H1 (cell line): ENCODE measurements at regions not wholly inside any gene's neighbourhood (a gene's known extent, or its start where the extent isn't known, plus 50 kb on each side); places are given as distances from the start of the nearest gene placed in this dataset.

Experiments
- CTCF ChIA-PET: fragments of 300-600 bp; sonication (Branson Sonifier 250); formaldehyde crosslinking; loops from one replicate; lab custom pipeline; 2021; ENCODE audit not compliant: partially characterized antibody; lab: Charles Lee
- POLR2A ChIA-PET: fragments of 300-600 bp; sonication (Branson Sonifier 250); formaldehyde crosslinking; loops from one replicate; lab custom pipeline; 2021; ENCODE audit warnings: inconsistent platforms; ENCODE audit not compliant: partially characterized antibody; lab: Charles Lee
- DNase-seq, 2 experiments: peaks; one replicate each; pipeline versions ENCODE4 v3.0.0 to v3.0.0-alpha.2; 2010 to 2022; ENCODE audit warnings: low spot score in 2 of 2, low read depth in 1 of 2, mixed read lengths in 1 of 2
- FAIRE-seq: peaks from 2 replicates; lab custom pipeline; 2011; peaks lifted over from hg19 to GRCh38; lab: Jason Lieb, UNC
- H2AFZ ChIP-seq: 2 replicates; pipeline ENCODE4 v1.8.1; 2012; ENCODE audit warnings: low read length, inconsistent platforms
- H2AK5ac ChIP-seq: 2 replicates; pipeline ENCODE4 v1.6.1; 2013; ENCODE audit warnings: low read depth, low read length
- H2BK120ac ChIP-seq: replicated peaks from 2 replicates; pipeline ENCODE3; 2013; ENCODE audit warnings: low read depth, low read length, inconsistent platforms
- H2BK12ac ChIP-seq: 2 replicates; pipeline ENCODE4 v1.6.1; 2013; ENCODE audit warnings: low read depth, low read length
- H2BK15ac ChIP-seq: 2 replicates; pipeline ENCODE4 v1.6.1; 2013; ENCODE audit warnings: low read length
- H2BK20ac ChIP-seq: 2 replicates; pipeline ENCODE4 v1.6.1; 2013; ENCODE audit warnings: low read length
- H2BK5ac ChIP-seq: 2 replicates; pipeline ENCODE4 v1.6.1; 2013; ENCODE audit warnings: low read depth, low read length
- H3K14ac ChIP-seq: 2 replicates; pipeline ENCODE4 v1.6.1; 2013; ENCODE audit warnings: inconsistent platforms; ENCODE audit not compliant: insufficient read length
- H3K18ac ChIP-seq: 2 replicates; pipeline ENCODE4 v1.6.1; 2013; ENCODE audit warnings: low read length; ENCODE audit errors: extremely low read depth
- H3K23ac ChIP-seq: 2 replicates; pipeline ENCODE4 v1.6.1; 2013; ENCODE audit warnings: inconsistent platforms; ENCODE audit not compliant: insufficient read length
- H3K23me2 ChIP-seq: 2 replicates; pipeline ENCODE4 v1.6.1; 2013; ENCODE audit warnings: low read depth, low read length
- H3K27ac ChIP-seq: 2 replicates; pipeline ENCODE4 v1.6.1; 2011; ENCODE audit warnings: low read depth, low read length, inconsistent platforms
- H3K27me3 ChIP-seq, 4 experiments: replicated peaks in 1 of 4; 1 replicate in 1 of 4; 2 replicates in 3 of 4; pipeline versions ENCODE4 v1.6.1 to v1.8.1; 2011 to 2013; ENCODE audit warnings: low read length in 3 of 4, mild to moderate bottlenecking in 3 of 4, inconsistent platforms in 2 of 4, mixed read lengths in 2 of 4, moderate library complexity in 1 of 4; ENCODE audit not compliant: control insufficient read depth in 3 of 4, insufficient read depth in 3 of 4; ENCODE audit errors: extremely low read depth in 1 of 4
- H3K36me3 ChIP-seq, 4 experiments: 2 replicates each; pipeline versions ENCODE4 v1.6.1 to v1.8.1; 2011 to 2013; ENCODE audit warnings: mild to moderate bottlenecking in 4 of 4, low read length in 3 of 4, moderate library complexity in 2 of 4, control low read depth in 1 of 4, inconsistent platforms in 1 of 4; ENCODE audit not compliant: insufficient read depth in 4 of 4, control insufficient read depth in 2 of 4
- H3K4ac ChIP-seq: replicated peaks from 2 replicates; pipeline ENCODE3; 2013; ENCODE audit warnings: low read length, low read depth, mixed read lengths, inconsistent platforms; ENCODE audit not compliant: insufficient read length
- H3K4me1 ChIP-seq, 4 experiments: replicated peaks in 1 of 4; 1 replicate in 1 of 4; 2 replicates in 3 of 4; pipeline versions ENCODE4 v1.6.1 to v1.8.1; 2011 to 2013; ENCODE audit warnings: low read length in 3 of 4, inconsistent platforms in 2 of 4, mixed read lengths in 1 of 4; ENCODE audit not compliant: insufficient read depth in 4 of 4, control insufficient read depth in 3 of 4
- H3K4me2 ChIP-seq, 2 experiments: 2 replicates each; pipeline versions ENCODE4 v1.6.1 to v1.8.1; 2011 to 2013; ENCODE audit warnings: low read depth in 2 of 2, low read length in 2 of 2, control low read depth in 1 of 2, inconsistent platforms in 1 of 2, mild to moderate bottlenecking in 1 of 2; ENCODE audit not compliant: insufficient read depth in 1 of 2
- H3K4me3 ChIP-seq, 4 experiments: fragments of 200-600, 300-600 bp in 1 of 4; sonication (generic), shearing (Covaris generic), sonication (Bioruptor Twin) in 1 of 4; 2 replicates each; pipeline versions ENCODE4 v1.5.1 to v1.8.1; 2011 to 2016; ENCODE audit warnings: low read length in 4 of 4, low read depth in 3 of 4, control low read depth in 2 of 4, inconsistent platforms in 2 of 4, mild to moderate bottlenecking in 2 of 4, mixed read lengths in 1 of 4, moderate library complexity in 1 of 4; ENCODE audit not compliant: insufficient read depth in 2 of 4; ENCODE audit errors: extremely low read depth in 1 of 4
- H3K56ac ChIP-seq: replicated peaks from 2 replicates; pipeline ENCODE3; 2013; ENCODE audit warnings: low read depth, mild to moderate bottlenecking, mixed read lengths, low read length, inconsistent platforms; ENCODE audit not compliant: insufficient read length
- H3K79me1 ChIP-seq: 2 replicates; pipeline ENCODE4 v1.6.1; 2013; ENCODE audit warnings: low read depth, low read length, control low read depth
- H3K79me2 ChIP-seq, 2 experiments: 2 replicates each; pipeline versions ENCODE4 v1.6.1 to v1.8.1; 2012 to 2013; ENCODE audit warnings: low read length in 2 of 2, mild to moderate bottlenecking in 2 of 2, inconsistent platforms in 1 of 2; ENCODE audit not compliant: insufficient read depth in 2 of 2, control insufficient read depth in 1 of 2
- H3K9ac ChIP-seq, 4 experiments: replicated peaks in 1 of 4; 1 replicate in 1 of 4; 2 replicates in 3 of 4; pipeline versions ENCODE4 v1.6.1 to v1.8.1; 2011 to 2013; ENCODE audit warnings: low read depth in 3 of 4, low read length in 3 of 4, control low read depth in 2 of 4, mild to moderate bottlenecking in 2 of 4, moderate library complexity in 2 of 4, inconsistent platforms in 1 of 4; ENCODE audit errors: extremely low read depth in 1 of 4
- H3K9me3 ChIP-seq, 2 experiments: 2 replicates each; pipeline versions ENCODE4 v1.6.1 to v1.8.1; 2012 to 2013; ENCODE audit warnings: mild to moderate bottlenecking in 2 of 2, moderate library complexity in 2 of 2, control low read depth in 1 of 2, inconsistent platforms in 1 of 2, low read depth in 1 of 2, low read length in 1 of 2, mixed read lengths in 1 of 2; ENCODE audit not compliant: insufficient read depth in 2 of 2
- H4K20me1 ChIP-seq, 2 experiments: replicated peaks in 1 of 2; 2 replicates each; pipeline versions ENCODE3 to v1.8.1; 2011 to 2013; ENCODE audit warnings: inconsistent platforms in 2 of 2, low read length in 2 of 2, mild to moderate bottlenecking in 1 of 2; ENCODE audit not compliant: insufficient read depth in 2 of 2, control insufficient read depth in 1 of 2
- H4K5ac ChIP-seq: 2 replicates; pipeline ENCODE4 v1.6.1; 2013; ENCODE audit warnings: low read length, low read depth, mixed read lengths, inconsistent platforms; ENCODE audit not compliant: insufficient read length
- H4K8ac ChIP-seq: 2 replicates; pipeline ENCODE4 v1.8.0; 2013; ENCODE audit warnings: mild to moderate bottlenecking, moderate library complexity, low read length, inconsistent platforms; ENCODE audit not compliant: insufficient read depth; ENCODE audit errors: extremely low read depth
- H4K91ac ChIP-seq: replicated peaks from 2 replicates; pipeline ENCODE3; 2013; ENCODE audit warnings: low read length, mixed read lengths, inconsistent platforms; ENCODE audit not compliant: insufficient read length
- BACH1 ChIP-seq: IDR thresholded peaks from 2 replicates; pipeline ENCODE4 v1.6.1; 2012; ENCODE audit warnings: low read length, improper control_type of control experiment
- EP300 ChIP-seq, 2 experiments: IDR thresholded peaks; 1 replicate in 1 of 2; 2 replicates in 1 of 2; pipeline ENCODE4 v1.6.1; 2011 to 2012; ENCODE audit warnings: low read depth in 2 of 2, low read length in 2 of 2, mild to moderate bottlenecking in 2 of 2, borderline replicate concordance in 1 of 2, inconsistent platforms in 1 of 2, moderate library complexity in 1 of 2
- HDAC2 ChIP-seq, 2 experiments: fragments of 300-600 bp in 1 of 2; sonication (generic) in 1 of 2; IDR thresholded peaks; 2 replicates each; pipeline ENCODE4 v1.6.1; 2011 to 2012; ENCODE audit warnings: low read depth in 2 of 2, low read length in 2 of 2, mild to moderate bottlenecking in 2 of 2, moderate library complexity in 2 of 2, borderline replicate concordance in 1 of 2, inconsistent platforms in 1 of 2
- SUZ12 ChIP-seq: fragments of 200-600 bp; sonication (generic); IDR thresholded peaks from 2 replicates; pipeline ENCODE4 v1.6.1; 2012; ENCODE audit warnings: mild to moderate bottlenecking, inconsistent platforms, low read length, moderate library complexity, mixed read lengths
- WGBS, 2 experiments: shearing (Covaris generic) in 1 of 2; methylation state at CpG; one replicate each; pipeline versions ENCODE4 v1.1.6 to v1.1.7; 2013 to 2015; ENCODE audit warnings: low lambda C conversion rate in 2 of 2, mixed read lengths in 2 of 2, inconsistent platforms in 1 of 2, low coverage in 1 of 2, missing lambda C conversion rate in 1 of 2; ENCODE audit not compliant: insufficient replicate concordance in 2 of 2, insufficient coverage in 1 of 2, insufficient read length in 1 of 2; ENCODE audit errors: extremely low coverage in 1 of 2, missing lambda C conversion rate in 1 of 2; 5-methylcytosine and 5-hydroxymethylcytosine counted together

- no peak for FAIRE-seq
- DNase-seq = no peak
Observed at GRCh38 chr20:56890011-56890410, 260.9 kb downstream of the TFAP2C start.

More at GRCh38 chr20:56890011-56890410, 260.9 kb downstream of the TFAP2C start:
- H2AFZ ChIP-seq = no peak overlapping the region
- 91% methylated on average over 11 of the region's 11 CpGs; no CpG with 5 or more reads in 1 of the 2 experiments for WGBS, 2 experiments
- no peak overlapping the region for H3K4me2 ChIP-seq
- no peaks in the 10 kb centered on the region for H3K36me3 ChIP-seq
- H3K23ac ChIP-seq = no peak overlapping the region
- H4K91ac ChIP-seq = no peak overlapping the region
- H3K23me2 ChIP-seq = no peaks in the 10 kb centered on the region; the same call in 1 of the 2 replicates
- no peak overlapping the region for H3K4ac ChIP-seq
- no peaks in the 10 kb centered on the region for H3K9me3 ChIP-seq
- CTCF ChIA-PET = interaction anchor here (0.7 kb wide), 1 partner anchor 65 kb away, joined by 3 read pairs; no protein-coding TSS in a partner anchor
- H4K20me1 ChIP-seq = no peaks in the 10 kb centered on the region
- TF ChIP-seq HDAC2 (IDR thresholded peaks at IDR 0.05; ENCODE audit: borderline replicate concordance in 1 of 2, low read depth in 2 of 2, low read length in 2 of 2) (no peak), BACH1 (no peak), SUZ12 (no peak), EP300 (IDR thresholded peaks at IDR 0.05; ENCODE audit: borderline replicate concordance in 1 of 2, low read depth in 2 of 2, low read length in 2 of 2) (no peak)
- no peak overlapping the region for H4K5ac ChIP-seq
- H3K18ac ChIP-seq = no peak overlapping the region
- peaks cover 0 to 3% (median 0%) of the 10 kb centered on the region in 4 experiments; a peak in 4 of 7 replicates for H3K4me1 ChIP-seq
- H2BK15ac ChIP-seq = no peak overlapping the region
- POLR2A ChIA-PET = no interaction called here
- no peak overlapping the region for H3K27ac ChIP-seq
- no peak overlapping the region for H3K56ac ChIP-seq
- H2BK5ac ChIP-seq = no peak overlapping the region
- H3K79me1 ChIP-seq = no peaks in the 10 kb centered on the region
- no peak overlapping the region for H3K14ac ChIP-seq
- H4K8ac ChIP-seq = no peak overlapping the region; the same call in 1 of the 2 replicates
- no peak overlapping the region for H2AK5ac ChIP-seq
- H2BK120ac ChIP-seq = no peak overlapping the region
- H2BK12ac ChIP-seq = no peak overlapping the region
- H3K4me3 ChIP-seq = no peak overlapping the region
- no peak overlapping the region for H2BK20ac ChIP-seq
- H3K27me3 ChIP-seq = no peaks in the 10 kb centered on the region
- H3K79me2 ChIP-seq = no peaks in the 10 kb centered on the region
- no peak overlapping the region for H3K9ac ChIP-seq
